ENCODE measurements at regions not wholly inside any gene's neighbourhood (a gene's known extent, or its start where the extent isn't known, plus 50 kb on each side); places are given as distances from the start of the nearest gene placed in this dataset.

DNA sequence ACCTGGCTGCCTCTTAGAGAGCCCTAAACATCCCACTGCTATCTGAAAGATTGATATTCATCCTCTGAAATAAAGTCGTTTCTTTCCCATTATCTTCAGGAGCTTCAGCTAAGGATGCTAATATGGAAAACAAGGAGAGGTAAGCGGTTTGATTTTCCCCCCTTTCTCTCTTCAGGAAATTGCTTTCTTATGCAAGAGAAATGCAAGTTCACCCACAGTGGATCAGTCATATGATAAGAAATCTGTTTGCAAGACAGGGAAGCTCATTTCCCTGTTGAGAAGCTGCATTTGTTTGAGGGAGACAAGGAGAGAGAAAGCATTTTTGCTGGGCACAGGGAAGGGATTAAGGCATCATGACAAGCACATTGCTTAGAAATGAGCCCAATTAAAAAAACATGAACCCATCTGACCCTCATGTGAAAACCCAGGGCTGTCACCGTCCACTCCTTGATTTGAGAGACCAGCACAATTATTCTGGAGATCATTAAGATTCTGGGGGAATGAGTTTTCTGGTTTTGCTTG, 53.7 kb upstream of the BOD1 start (continued):
- no peak for TF ChIP-seq ESRRA (CRISPR knock-in tag; IDR thresholded peaks at IDR 0.05; ENCODE audit: borderline replicate concordance)
- no peak for TF ChIP-seq GABPB1 (CRISPR knock-in tag; IDR thresholded peaks at IDR 0.05)
- 0 out of 2 replicates have a peak, but pooled peaks have one; percentile 44 for TF ChIP-seq ETV6 (CRISPR knock-in tag; IDR thresholded peaks at IDR 0.05)
- peak; percentile 72; the same call in 1 of the 2 replicates for TF ChIP-seq FOXP4 (CRISPR knock-in tag; IDR thresholded peaks at IDR 0.05)
- no peak for TF ChIP-seq TEAD4 (CRISPR knock-in tag; IDR thresholded peaks at IDR 0.05)
- TF ChIP-seq MYBL2 (CRISPR knock-in tag; IDR thresholded peaks at IDR 0.05) = no peak
- no peak for TF ChIP-seq ZNF232 (CRISPR knock-in tag; IDR thresholded peaks at IDR 0.05)
- TF ChIP-seq NFE2L1 (CRISPR knock-in tag; IDR thresholded peaks at IDR 0.05) = peak; percentile 87
- TF ChIP-seq, protein P1, sequence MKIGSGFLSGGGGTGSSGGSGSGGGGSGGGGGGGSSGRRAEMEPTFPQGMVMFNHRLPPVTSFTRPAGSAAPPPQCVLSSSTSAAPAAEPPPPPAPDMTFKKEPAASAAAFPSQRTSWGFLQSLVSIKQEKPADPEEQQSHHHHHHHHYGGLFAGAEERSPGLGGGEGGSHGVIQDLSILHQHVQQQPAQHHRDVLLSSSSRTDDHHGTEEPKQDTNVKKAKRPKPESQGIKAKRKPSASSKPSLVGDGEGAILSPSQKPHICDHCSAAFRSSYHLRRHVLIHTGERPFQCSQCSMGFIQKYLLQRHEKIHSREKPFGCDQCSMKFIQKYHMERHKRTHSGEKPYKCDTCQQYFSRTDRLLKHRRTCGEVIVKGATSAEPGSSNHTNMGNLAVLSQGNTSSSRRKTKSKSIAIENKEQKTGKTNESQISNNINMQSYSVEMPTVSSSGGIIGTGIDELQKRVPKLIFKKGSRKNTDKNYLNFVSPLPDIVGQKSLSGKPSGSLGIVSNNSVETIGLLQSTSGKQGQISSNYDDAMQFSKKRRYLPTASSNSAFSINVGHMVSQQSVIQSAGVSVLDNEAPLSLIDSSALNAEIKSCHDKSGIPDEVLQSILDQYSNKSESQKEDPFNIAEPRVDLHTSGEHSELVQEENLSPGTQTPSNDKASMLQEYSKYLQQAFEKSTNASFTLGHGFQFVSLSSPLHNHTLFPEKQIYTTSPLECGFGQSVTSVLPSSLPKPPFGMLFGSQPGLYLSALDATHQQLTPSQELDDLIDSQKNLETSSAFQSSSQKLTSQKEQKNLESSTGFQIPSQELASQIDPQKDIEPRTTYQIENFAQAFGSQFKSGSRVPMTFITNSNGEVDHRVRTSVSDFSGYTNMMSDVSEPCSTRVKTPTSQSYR (CRISPR knock-in tag; IDR thresholded peaks at IDR 0.05) = peak; percentile 68; the same call in 1 of the 2 replicates

GRCh38 chr5:173670791-173671120, 54.3 kb upstream of the BOD1 start:
- CTCF ChIA-PET = interaction anchor here (1.2 to 3.3 kb wide), 7 partner anchors 22 to 646 kb away, joined by 3 to 16 read pairs (median 5); no protein-coding TSS in a partner anchor
- no peak for TF ChIP-seq PRRX2 (CRISPR knock-in tag; IDR thresholded peaks at IDR 0.05)
- TF ChIP-seq, protein P2, sequence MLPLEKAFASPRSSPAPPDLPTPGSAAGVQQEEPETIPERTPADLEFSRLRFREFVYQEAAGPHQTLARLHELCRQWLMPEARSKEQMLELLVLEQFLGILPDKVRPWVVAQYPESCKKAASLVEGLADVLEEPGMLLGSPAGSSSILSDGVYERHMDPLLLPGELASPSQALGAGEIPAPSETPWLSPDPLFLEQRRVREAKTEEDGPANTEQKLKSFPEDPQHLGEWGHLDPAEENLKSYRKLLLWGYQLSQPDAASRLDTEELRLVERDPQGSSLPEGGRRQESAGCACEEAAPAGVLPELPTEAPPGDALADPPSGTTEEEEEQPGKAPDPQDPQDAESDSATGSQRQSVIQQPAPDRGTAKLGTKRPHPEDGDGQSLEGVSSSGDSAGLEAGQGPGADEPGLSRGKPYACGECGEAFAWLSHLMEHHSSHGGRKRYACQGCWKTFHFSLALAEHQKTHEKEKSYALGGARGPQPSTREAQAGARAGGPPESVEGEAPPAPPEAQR (CRISPR knock-in tag; IDR thresholded peaks at IDR 0.05) = no peak
- no peak for TF ChIP-seq CBFB (CRISPR knock-in tag; IDR thresholded peaks at IDR 0.05; ENCODE audit: low read depth)
- TF ChIP-seq MXD4 (CRISPR knock-in tag; IDR thresholded peaks at IDR 0.05; ENCODE audit: borderline replicate concordance) = no peak
- no peak for TF ChIP-seq E2F4 (CRISPR knock-in tag; IDR thresholded peaks at IDR 0.05; ENCODE audit: borderline replicate concordance, low read depth)
- no peak for TF ChIP-seq JUN (CRISPR knock-in tag; IDR thresholded peaks at IDR 0.05)
- no peak for TF ChIP-seq E2F1 (CRISPR knock-in tag; IDR thresholded peaks at IDR 0.05)
- TF ChIP-seq, protein P3, sequence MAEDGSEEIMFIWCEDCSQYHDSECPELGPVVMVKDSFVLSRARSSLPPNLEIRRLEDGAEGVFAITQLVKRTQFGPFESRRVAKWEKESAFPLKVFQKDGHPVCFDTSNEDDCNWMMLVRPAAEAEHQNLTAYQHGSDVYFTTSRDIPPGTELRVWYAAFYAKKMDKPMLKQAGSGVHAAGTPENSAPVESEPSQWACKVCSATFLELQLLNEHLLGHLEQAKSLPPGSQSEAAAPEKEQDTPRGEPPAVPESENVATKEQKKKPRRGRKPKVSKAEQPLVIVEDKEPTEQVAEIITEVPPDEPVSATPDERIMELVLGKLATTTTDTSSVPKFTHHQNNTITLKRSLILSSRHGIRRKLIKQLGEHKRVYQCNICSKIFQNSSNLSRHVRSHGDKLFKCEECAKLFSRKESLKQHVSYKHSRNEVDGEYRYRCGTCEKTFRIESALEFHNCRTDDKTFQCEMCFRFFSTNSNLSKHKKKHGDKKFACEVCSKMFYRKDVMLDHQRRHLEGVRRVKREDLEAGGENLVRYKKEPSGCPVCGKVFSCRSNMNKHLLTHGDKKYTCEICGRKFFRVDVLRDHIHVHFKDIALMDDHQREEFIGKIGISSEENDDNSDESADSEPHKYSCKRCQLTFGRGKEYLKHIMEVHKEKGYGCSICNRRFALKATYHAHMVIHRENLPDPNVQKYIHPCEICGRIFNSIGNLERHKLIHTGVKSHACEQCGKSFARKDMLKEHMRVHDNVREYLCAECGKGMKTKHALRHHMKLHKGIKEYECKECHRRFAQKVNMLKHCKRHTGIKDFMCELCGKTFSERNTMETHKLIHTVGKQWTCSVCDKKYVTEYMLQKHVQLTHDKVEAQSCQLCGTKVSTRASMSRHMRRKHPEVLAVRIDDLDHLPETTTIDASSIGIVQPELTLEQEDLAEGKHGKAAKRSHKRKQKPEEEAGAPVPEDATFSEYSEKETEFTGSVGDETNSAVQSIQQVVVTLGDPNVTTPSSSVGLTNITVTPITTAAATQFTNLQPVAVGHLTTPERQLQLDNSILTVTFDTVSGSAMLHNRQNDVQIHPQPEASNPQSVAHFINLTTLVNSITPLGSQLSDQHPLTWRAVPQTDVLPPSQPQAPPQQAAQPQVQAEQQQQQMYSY (CRISPR knock-in tag; IDR thresholded peaks at IDR 0.05) = no peak

More at GRCh38 chr5:173670791-173671120, 54.3 kb upstream of the BOD1 start:
- ATAC-seq = no peak
- Mint-ChIP-seq H3K27me3 (ENCODE audit: low read depth) (peaks cover 21% of the 10 kb centered on the region), H3K36me3 (peaks cover 61% of the 10 kb centered on the region), H3K9me3 (peaks cover 50% of the 10 kb centered on the region), H3K27ac (peak overlapping the region; percentile 48), H3K4me1 (peaks cover 65% of the 10 kb centered on the region), H3K4me3 (peak overlapping the region; percentile 13; the same call in 1 of the 2 replicates)
- DNase-seq (ENCODE audit: low spot score) = no peak
- POLR2A ChIA-PET = no interaction called here

All from WTC11 (cell line).